HepG2 (cell line): ENCODE measurements at regions not wholly inside any gene's neighbourhood (a gene's known extent, or its start where the extent isn't known, plus 50 kb on each side); places are given as distances from the start of the nearest gene placed in this dataset.

Experiments used
- ATAC-seq: fragments of 200-7000 bp; cut with Tn5 transposase; 3 replicates; pipeline ENCODE4 v1.9.1; 2020; ENCODE audit warnings: mild to moderate bottlenecking, moderate library complexity
- BruUV-seq: library from RNA; stranded (reverse); fragments of 400-500 nt; replicated peaks from 2 replicates; lab custom pipeline; 2021; lab: Mats Ljungman, UMichigan
- CTCF ChIA-PET: fragments of 300-600 bp; formaldehyde crosslinking; extraction: SDS; loops from one replicate; lab custom pipeline; 2021; ENCODE audit warnings: low total read pairs, inconsistent platforms, low intra/inter-chr PET ratio; lab: Yijun Ruan, JAX
- POLR2A ChIA-PET: fragments of 350-600 bp; sonication (Branson Sonifier 250); formaldehyde crosslinking; loops from one replicate; lab custom pipeline; 2020; ENCODE audit warnings: antibody characterized with exemption, inconsistent platforms; lab: Yijun Ruan, JAX
- DNase-seq: peaks from one replicate; pipeline ENCODE4 v3.0.0-alpha.2; 2015; ENCODE audit warnings: low spot score
- FAIRE-seq: peaks from 3 replicates; lab custom pipeline; 2011; peaks lifted over from hg19 to GRCh38; lab: Jason Lieb, UNC
- H2AFZ ChIP-seq: one replicate; pipeline ENCODE4 v1.6.1; 2011; ENCODE audit warnings: low read length, inconsistent platforms
- H3K27ac ChIP-seq: fragments of 300-600 bp; 3 replicates; pipeline ENCODE4 v1.8.0; 2011; ENCODE audit warnings: mixed run types, mild to moderate bottlenecking, mixed read lengths, low read length, inconsistent platforms; ENCODE audit not compliant: insufficient read depth; ENCODE audit errors: extremely low read length
- H3K27me3 ChIP-seq, 2 experiments: fragments of 200-600 bp in 1 of 2; 2 replicates in 1 of 2; 3 replicates in 1 of 2; pipeline versions ENCODE4 v1.6.0 to v1.8.0; 2011; ENCODE audit warnings: low read length in 2 of 2, mild to moderate bottlenecking in 2 of 2, moderate library complexity in 2 of 2, inconsistent platforms in 1 of 2; ENCODE audit not compliant: insufficient read depth in 2 of 2, control insufficient read depth in 1 of 2
- H3K36me3 ChIP-seq, 2 experiments: fragments of 200-600 bp in 1 of 2; replicated peaks in 1 of 2; 2 replicates in 1 of 2; 3 replicates in 1 of 2; pipeline versions ENCODE4 v1.5.1 to v1.8.0; 2011; ENCODE audit warnings: low read length in 2 of 2, inconsistent platforms in 1 of 2; ENCODE audit not compliant: insufficient read depth in 2 of 2, control insufficient read depth in 1 of 2
- H3K4me1 ChIP-seq: 2 replicates; pipeline ENCODE4 v1.5.1; 2012; ENCODE audit warnings: low read length, inconsistent platforms; ENCODE audit not compliant: insufficient read depth
- H3K4me2 ChIP-seq: 2 replicates; pipeline ENCODE4 v1.6.0; 2011; ENCODE audit warnings: low read depth, low read length, inconsistent platforms
- H3K4me3 ChIP-seq, 3 experiments: fragments of 200-600 bp in 1 of 3; sonication (generic), shearing (Covaris generic) in 1 of 3; replicated peaks in 1 of 3; 2 replicates each; pipeline ENCODE4 v1.5.1; 2011 to 2016; ENCODE audit warnings: low read length in 3 of 3, inconsistent platforms in 2 of 3, low read depth in 2 of 3, mild to moderate bottlenecking in 2 of 3, control low read depth in 1 of 3, mixed read lengths in 1 of 3; ENCODE audit not compliant: insufficient read depth in 1 of 3
- H3K79me2 ChIP-seq: one replicate; pipeline ENCODE4 v1.6.1; 2011; ENCODE audit warnings: low read length, inconsistent platforms; ENCODE audit not compliant: insufficient read depth
- H3K9ac ChIP-seq: 2 replicates; pipeline ENCODE4 v1.6.0; 2011; ENCODE audit warnings: mild to moderate bottlenecking, low read depth, low read length, inconsistent platforms; ENCODE audit not compliant: insufficient read depth
- H3K9me3 ChIP-seq: 2 replicates; pipeline ENCODE4 v1.5.1; 2012; ENCODE audit warnings: mild to moderate bottlenecking, low read length
- H4K20me1 ChIP-seq: 2 replicates; pipeline ENCODE4 v1.6.0; 2011; ENCODE audit warnings: inconsistent platforms, mild to moderate bottlenecking, low read length, moderate library complexity; ENCODE audit not compliant: insufficient read depth
- ARID3A ChIP-seq: IDR thresholded peaks from 2 replicates; pipeline ENCODE4 v1.6.1; 2012; ENCODE audit warnings: low read depth, low read length, improper control_type of control experiment
- CHCHD3 ChIP-seq: sonication (generic); formaldehyde crosslinking; IDR thresholded peaks from 2 replicates; pipeline ENCODE4 v1.8.0; 2022; ENCODE audit warnings: mild to moderate bottlenecking, missing genetic modification reagents, moderate library complexity
- ELK4 ChIP-seq: sonication (generic); formaldehyde crosslinking; IDR thresholded peaks from 2 replicates; pipeline ENCODE4 v1.9.0; 2021; ENCODE audit warnings: missing genetic modification reagents, borderline replicate concordance
- ERF ChIP-seq: IDR thresholded peaks from 2 replicates; pipeline ENCODE4 v1.6.1; 2018; ENCODE audit warnings: missing biosample characterization, missing genetic modification reagents
- HOXA5 ChIP-seq: sonication (generic); formaldehyde crosslinking; IDR thresholded peaks from 2 replicates; pipeline ENCODE4 v1.4.0; 2020; ENCODE audit warnings: missing genetic modification reagents
- MAFG ChIP-seq: sonication (generic); formaldehyde crosslinking; IDR thresholded peaks from 2 replicates; pipeline ENCODE4 v1.5.1; 2020; ENCODE audit warnings: mild to moderate bottlenecking, missing genetic modification reagents
- RFX3 ChIP-seq: IDR thresholded peaks from 2 replicates; pipeline ENCODE4 v1.6.1; 2016; ENCODE audit warnings: missing biosample characterization, missing genetic modification reagents
- SAFB2 ChIP-seq: sonication (generic); formaldehyde crosslinking; IDR thresholded peaks from 2 replicates; pipeline ENCODE4 v1.5.1; 2020; ENCODE audit warnings: missing genetic modification reagents, low read depth, mild to moderate bottlenecking, borderline replicate concordance
- SNAI1 ChIP-seq: sonication (generic); formaldehyde crosslinking; IDR thresholded peaks from 2 replicates; pipeline ENCODE4 v1.5.0; 2020; ENCODE audit warnings: mild to moderate bottlenecking, missing genetic modification reagents, borderline replicate concordance
- SNRNP70 ChIP-seq: fragments of 200-400 bp; formaldehyde crosslinking; IDR thresholded peaks from 2 replicates; pipeline ENCODE4 v1.6.1; 2017; ENCODE audit warnings: mild to moderate bottlenecking, low read depth, low read length, moderate library complexity
- ZNF160 ChIP-seq: sonication (generic); formaldehyde crosslinking; IDR thresholded peaks from 2 replicates; pipeline ENCODE4 v1.8.0; 2022; ENCODE audit warnings: mild to moderate bottlenecking, inconsistent platforms, missing genetic modification reagents
- ZNF512B ChIP-seq: sonication (generic); formaldehyde crosslinking; IDR thresholded peaks from 2 replicates; pipeline ENCODE4 v1.5.1; 2020; ENCODE audit warnings: missing genetic modification reagents, mild to moderate bottlenecking, borderline replicate concordance
- ZNF558 ChIP-seq: sonication (generic); formaldehyde crosslinking; IDR thresholded peaks from 2 replicates; pipeline ENCODE4 v1.9.0; 2022; ENCODE audit warnings: mild to moderate bottlenecking, missing genetic modification reagents, borderline replicate concordance
- ZNF598 ChIP-seq: sonication (generic); formaldehyde crosslinking; IDR thresholded peaks from 2 replicates; pipeline ENCODE4 v1.5.1; 2020; ENCODE audit warnings: mild to moderate bottlenecking, missing genetic modification reagents, borderline replicate concordance
- ZNF776 ChIP-seq: sonication (generic); formaldehyde crosslinking; IDR thresholded peaks from 2 replicates; pipeline ENCODE4 v1.4.0; 2020; ENCODE audit warnings: mild to moderate bottlenecking, missing genetic modification reagents
- ZSCAN29 ChIP-seq: sonication (generic); formaldehyde crosslinking; conservative IDR thresholded peaks from 2 replicates; pipeline ENCODE4 v1.4.0; 2020; ENCODE audit warnings: mild to moderate bottlenecking, missing genetic modification reagents
- WGBS: methylation state at CpG from one replicate; pipeline ENCODE4 v1.1.6; 2017; ENCODE audit warnings: low lambda C conversion rate; 5-methylcytosine and 5-hydroxymethylcytosine counted together
- in situ Hi-C: cut with HindIII; loops from 2 replicates; pipeline ENCODE4 v1.10.0; 2017; ENCODE audit warnings: low pct_unique_long_range_greater_than_20kb; ENCODE audit not compliant: extremely low pct_ligation_motif_present
- intact Hi-C: fragments of 100-400 bp; cut with micrococcal nuclease; formaldehyde crosslinking; loops from one replicate; pipeline ENCODE4 v1.10.0; 2022; ENCODE audit not compliant: unreplicated experiment

GRCh38 chr14:28666961-28667360 is 99.6 kb upstream of the FOXG1 start:
- in situ Hi-C loops (no loop called here), intact Hi-C loops (no loop called here)
- FAIRE-seq (no peak), ATAC-seq (no peak), DNase-seq (no peak)
- Histone ChIP-seq H3K4me3 (no peak overlapping the region), H3K9ac (no peak overlapping the region), H3K9me3 (peaks cover 66% of the 10 kb centered on the region), H3K4me2 (no peak overlapping the region), H3K27ac (no peak overlapping the region), H3K27me3 (no peaks in the 10 kb centered on the region), H3K36me3 (no peaks in the 10 kb centered on the region), H3K79me2 (no peaks in the 10 kb centered on the region), H2AFZ (no peak overlapping the region), H3K4me1 (no peaks in the 10 kb centered on the region), H4K20me1 (no peaks in the 10 kb centered on the region)
- BruUV-seq, result no TSS peak
- 3% methylated on average over 2 of the region's 2 CpGs for WGBS
- TF ChIP-seq SNAI1, result no peak
- TF ChIP-seq ZNF776 (CRISPR knock-in tag), result no peak
- no peak for TF ChIP-seq ZNF598 (CRISPR knock-in tag)
- TF ChIP-seq ERF (CRISPR knock-in tag), result no peak
- no peak for TF ChIP-seq ARID3A
- TF ChIP-seq MAFG (CRISPR knock-in tag), result no peak
- TF ChIP-seq SAFB2, result no peak
- no peak for TF ChIP-seq ZNF160 (CRISPR knock-in tag)
- TF ChIP-seq CHCHD3 (CRISPR knock-in tag), result no peak
- TF ChIP-seq ZSCAN29 (CRISPR knock-in tag), result no peak
- TF ChIP-seq ZNF512B (CRISPR knock-in tag), result no peak
- no peak for TF ChIP-seq ELK4 (CRISPR knock-in tag)
- no peak for TF ChIP-seq ZNF558 (CRISPR knock-in tag)
- no peak for TF ChIP-seq RFX3 (CRISPR knock-in tag)
- TF ChIP-seq SNRNP70, result no peak
- TF ChIP-seq HOXA5 (CRISPR knock-in tag), result no peak
- ChIA-PET POLR2A (no interaction called here), CTCF (no interaction called here)
